ENCODE measurements at regions not wholly inside any gene's neighbourhood (a gene's known extent, or its start where the extent isn't known, plus 50 kb on each side); places are given as distances from the start of the nearest gene placed in this dataset.

DNA sequence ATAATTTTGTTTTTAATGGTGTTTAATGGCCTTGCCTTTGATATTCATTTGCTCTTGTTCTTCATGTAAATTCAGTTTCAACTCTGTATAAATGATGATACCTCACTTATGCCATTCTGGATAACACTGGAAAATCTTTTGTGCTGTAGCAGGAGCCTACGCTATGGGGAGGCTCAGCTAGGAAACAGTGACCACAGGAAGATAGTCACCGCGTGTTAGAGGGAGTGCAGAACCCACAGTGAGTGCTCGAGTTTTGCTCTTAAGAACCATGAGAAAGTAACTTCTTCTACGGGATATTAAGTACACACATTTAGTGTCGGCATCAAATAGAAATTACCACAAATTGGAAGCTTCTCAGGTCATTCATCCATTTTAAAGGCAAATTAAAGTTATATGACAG is 143.9 kb downstream of the IRX2 start:
- TF ChIP-seq, protein P1, sequence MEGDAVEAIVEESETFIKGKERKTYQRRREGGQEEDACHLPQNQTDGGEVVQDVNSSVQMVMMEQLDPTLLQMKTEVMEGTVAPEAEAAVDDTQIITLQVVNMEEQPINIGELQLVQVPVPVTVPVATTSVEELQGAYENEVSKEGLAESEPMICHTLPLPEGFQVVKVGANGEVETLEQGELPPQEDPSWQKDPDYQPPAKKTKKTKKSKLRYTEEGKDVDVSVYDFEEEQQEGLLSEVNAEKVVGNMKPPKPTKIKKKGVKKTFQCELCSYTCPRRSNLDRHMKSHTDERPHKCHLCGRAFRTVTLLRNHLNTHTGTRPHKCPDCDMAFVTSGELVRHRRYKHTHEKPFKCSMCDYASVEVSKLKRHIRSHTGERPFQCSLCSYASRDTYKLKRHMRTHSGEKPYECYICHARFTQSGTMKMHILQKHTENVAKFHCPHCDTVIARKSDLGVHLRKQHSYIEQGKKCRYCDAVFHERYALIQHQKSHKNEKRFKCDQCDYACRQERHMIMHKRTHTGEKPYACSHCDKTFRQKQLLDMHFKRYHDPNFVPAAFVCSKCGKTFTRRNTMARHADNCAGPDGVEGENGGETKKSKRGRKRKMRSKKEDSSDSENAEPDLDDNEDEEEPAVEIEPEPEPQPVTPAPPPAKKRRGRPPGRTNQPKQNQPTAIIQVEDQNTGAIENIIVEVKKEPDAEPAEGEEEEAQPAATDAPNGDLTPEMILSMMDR (IDR thresholded peaks at IDR 0.05; ENCODE audit: borderline replicate concordance, extremely low read depth, low read length, poor library complexity, severe bottlenecking): no peak
- no peak for TF ChIP-seq EZH2 (IDR thresholded peaks at IDR 0.05; ENCODE audit: borderline replicate concordance, low read depth, low read length, severe bottlenecking)

Data from DND-41 (cell line).